Neutrophil (primary cell): ENCODE measurements at regions not wholly inside any gene's neighbourhood (a gene's known extent, or its start where the extent isn't known, plus 50 kb on each side); places are given as distances from the start of the nearest gene placed in this dataset.
"Not testable (repeated sequence)": the region's sequence is repeated elsewhere in the genome, so short reads cannot be mapped to it uniquely, and the experiment has no call there.

Experiments
- H3K27ac ChIP-seq: fragments of 200-600 bp; sonication (generic); 2 replicates; pipeline ENCODE4 v1.5.1; 2016; ENCODE audit warnings: mild to moderate bottlenecking, moderate library complexity
- H3K27me3 ChIP-seq: fragments of 200-600 bp; sonication (generic); 2 replicates; pipeline ENCODE4 v1.6.0; 2016; ENCODE audit warnings: mild to moderate bottlenecking
- H3K36me3 ChIP-seq: fragments of 200-600 bp; sonication (generic); 2 replicates; pipeline ENCODE4 v1.5.1; 2017
- H3K4me1 ChIP-seq, 2 experiments: fragments of 200-600 bp in 1 of 2; sonication (generic) in 1 of 2; 1 replicate in 1 of 2; 2 replicates in 1 of 2; pipeline versions ENCODE4 v1.5.1 to v1.6.1; 2013 to 2016; ENCODE audit warnings: low read depth in 1 of 2, low read length in 1 of 2, mild to moderate bottlenecking in 1 of 2, moderate library complexity in 1 of 2; ENCODE audit not compliant: control insufficient read depth in 1 of 2, insufficient read depth in 1 of 2
- H3K4me3 ChIP-seq, 2 experiments: fragments of 200-600 bp in 1 of 2; sonication (generic) in 1 of 2; 1 replicate in 1 of 2; 2 replicates in 1 of 2; pipeline ENCODE4 v1.5.1; 2013 to 2016; ENCODE audit warnings: low read depth in 1 of 2, low read length in 1 of 2, mild to moderate bottlenecking in 1 of 2, moderate library complexity in 1 of 2
- H3K9me3 ChIP-seq: fragments of 200-600 bp; sonication (generic); 2 replicates; pipeline ENCODE4 v1.5.1; 2016
- CTCF ChIP-seq: fragments of 200-600 bp; sonication (generic); IDR thresholded peaks from 2 replicates; pipeline ENCODE4 v1.5.1; 2016; ENCODE audit warnings: antibody characterized with exemption

GRCh38 chr1:66478116-66478515, 55.8 kb upstream of the SGIP1 start:
- no peaks in the 10 kb centered on the region for H3K9me3 ChIP-seq
- H3K27ac ChIP-seq = no peak overlapping the region
- no peak for TF ChIP-seq CTCF
- no peak overlapping the region for H3K4me3 ChIP-seq
- H3K36me3 ChIP-seq = no peaks in the 10 kb centered on the region
- no peaks in the 10 kb centered on the region for H3K4me1 ChIP-seq
- no peaks in the 10 kb centered on the region for H3K27me3 ChIP-seq

- H3K36me3 ChIP-seq = no peaks in the 10 kb centered on the region
- H3K27me3 ChIP-seq = no peaks in the 10 kb centered on the region
- no peak overlapping the region for H3K4me3 ChIP-seq
- no peaks in the 10 kb centered on the region for H3K4me1 ChIP-seq
- no peak for TF ChIP-seq CTCF
- H3K27ac ChIP-seq = no peak overlapping the region
- H3K9me3 ChIP-seq = no peaks in the 10 kb centered on the region
These were observed 53.8 kb upstream of the SGIP1 start for GRCh38 chr1:66480162-66480561.

- not testable (repeated sequence) for H3K27me3 ChIP-seq, H3K4me3 ChIP-seq, H3K9me3 ChIP-seq, H3K36me3 ChIP-seq, H3K27ac ChIP-seq, H3K4me1 ChIP-seq
These were observed 52.7 kb upstream of the SGIP1 start for GRCh38 chr1:66481215-66481614.
